Stimulated activated memory B cell treated with anti-CD40 and anti-IgM and Interleukin-4, amounts not matched to agents 10 μg/mL and 1 μg/mL and 100 μg/mL, for 72 hours (primary cell): ENCODE measurements at regions not wholly inside any gene's neighbourhood (a gene's known extent, or its start where the extent isn't known, plus 50 kb on each side); places are given as distances from the start of the nearest gene placed in this dataset.
"Not testable (repeated sequence)": the region's sequence is repeated elsewhere in the genome, so short reads cannot be mapped to it uniquely, and the experiment has no call there.

ENCODE experiments used
- ATAC-seq: fragments of 150-1000 bp; cut with Tn5 transposase; 2 replicates; pipeline ENCODE4 v1.10.0; 2021
- H3K27ac Mint-ChIP-seq: one replicate; pipeline ENCODE4 v1.8.0; 2022; ENCODE audit warnings: mild to moderate bottlenecking, mixed read lengths
- H3K27me3 Mint-ChIP-seq: one replicate; pipeline ENCODE4 v1.8.0; 2022; ENCODE audit warnings: mixed read lengths
- H3K36me3 Mint-ChIP-seq: one replicate; pipeline ENCODE4 v1.8.0; 2022; ENCODE audit warnings: mixed read lengths
- H3K4me1 Mint-ChIP-seq: one replicate; pipeline ENCODE4 v1.8.0; 2022; ENCODE audit warnings: mixed read lengths
- H3K4me3 Mint-ChIP-seq: one replicate; pipeline ENCODE4 v1.8.0; 2022; ENCODE audit warnings: mild to moderate bottlenecking, moderate library complexity, mixed read lengths
- H3K9me3 Mint-ChIP-seq: one replicate; pipeline ENCODE4 v1.8.0; 2022; ENCODE audit warnings: mixed read lengths

- no peak for ATAC-seq
- no peaks in the 10 kb centered on the region for H3K9me3 Mint-ChIP-seq
- H3K4me3 Mint-ChIP-seq: no peak overlapping the region
- no peaks in the 10 kb centered on the region for H3K36me3 Mint-ChIP-seq
- no peak overlapping the region for H3K27ac Mint-ChIP-seq
- no peaks in the 10 kb centered on the region for H3K4me1 Mint-ChIP-seq
- no peaks in the 10 kb centered on the region for H3K27me3 Mint-ChIP-seq
These were observed 1157.6 kb upstream of the ADGRL4 start for GRCh38 chr1:80164150-80164549.

- Mint-ChIP-seq H3K27me3 (no peaks in the 10 kb centered on the region), H3K4me3 (no peak overlapping the region)
- no peak for ATAC-seq
These were observed 1157.2 kb upstream of the ADGRL4 start for GRCh38 chr1:80163686-80164085.

GRCh38 chr1:80158771-80159170 lies 1152.2 kb upstream of the ADGRL4 start:
- Mint-ChIP-seq H3K36me3 (no peaks in the 10 kb centered on the region), H3K9me3 (no peaks in the 10 kb centered on the region), H3K27ac (no peak overlapping the region), H3K27me3 (no peaks in the 10 kb centered on the region), H3K4me1 (no peaks in the 10 kb centered on the region), H3K4me3 (no peak overlapping the region)
- no peak for ATAC-seq

More at GRCh38 chr1:80163686-80164085, 1157.2 kb upstream of the ADGRL4 start:
- no peaks in the 10 kb centered on the region for H3K36me3 Mint-ChIP-seq
- no peak overlapping the region for H3K27ac Mint-ChIP-seq
- H3K4me1 Mint-ChIP-seq: no peaks in the 10 kb centered on the region
- H3K9me3 Mint-ChIP-seq: no peaks in the 10 kb centered on the region

GRCh38 chr1:80158266-80158665 lies 1151.7 kb upstream of the ADGRL4 start:
- Mint-ChIP-seq H3K4me1 (no peaks in the 10 kb centered on the region), H3K27ac (no peak overlapping the region), H3K36me3 (no peaks in the 10 kb centered on the region), H3K4me3 (no peak overlapping the region), H3K9me3 (no peaks in the 10 kb centered on the region), H3K27me3 (no peaks in the 10 kb centered on the region)
- ATAC-seq: no peak

GRCh38 chr1:80155371-80155770 lies 1148.8 kb upstream of the ADGRL4 start:
- Mint-ChIP-seq H3K4me3 (no peak overlapping the region), H3K27ac (no peak overlapping the region), H3K9me3 (peaks cover 3% of the 10 kb centered on the region), H3K27me3 (no peaks in the 10 kb centered on the region), H3K36me3 (no peaks in the 10 kb centered on the region), H3K4me1 (no peaks in the 10 kb centered on the region)
- no peak for ATAC-seq

- no peaks in the 10 kb centered on the region for H3K36me3 Mint-ChIP-seq
- no peak for ATAC-seq
- no peak overlapping the region for H3K27ac Mint-ChIP-seq
- H3K4me1 Mint-ChIP-seq: no peaks in the 10 kb centered on the region
- H3K9me3 Mint-ChIP-seq: peaks cover 3% of the 10 kb centered on the region
- H3K27me3 Mint-ChIP-seq: no peaks in the 10 kb centered on the region
- no peak overlapping the region for H3K4me3 Mint-ChIP-seq
These were observed 1147.6 kb upstream of the ADGRL4 start for GRCh38 chr1:80154176-80154575.

- no peak for ATAC-seq
- no peaks in the 10 kb centered on the region for H3K27me3 Mint-ChIP-seq
These were observed 1147.2 kb upstream of the ADGRL4 start for GRCh38 chr1:80153762-80154161.

GRCh38 chr1:80143361-80143760 lies 1136.8 kb upstream of the ADGRL4 start:
- no peaks in the 10 kb centered on the region for H3K4me1 Mint-ChIP-seq
- ATAC-seq: no peak
- H3K4me3 Mint-ChIP-seq: no peak overlapping the region
- H3K36me3 Mint-ChIP-seq: no peaks in the 10 kb centered on the region
- H3K27me3 Mint-ChIP-seq: no peaks in the 10 kb centered on the region
- H3K27ac Mint-ChIP-seq: no peak overlapping the region
- peaks cover 19% of the 10 kb centered on the region for H3K9me3 Mint-ChIP-seq

More at GRCh38 chr1:80153762-80154161, 1147.2 kb upstream of the ADGRL4 start:
- Mint-ChIP-seq H3K4me3 (no peak overlapping the region), H3K4me1 (no peaks in the 10 kb centered on the region), H3K36me3 (no peaks in the 10 kb centered on the region), H3K27ac (no peak overlapping the region), H3K9me3 (peaks cover 3% of the 10 kb centered on the region)

GRCh38 chr1:80137946-80138602 lies 1131.5 kb upstream of the ADGRL4 start:
- not testable (repeated sequence) for H3K36me3 Mint-ChIP-seq, ATAC-seq, H3K4me1 Mint-ChIP-seq, H3K4me3 Mint-ChIP-seq, H3K27ac Mint-ChIP-seq, H3K9me3 Mint-ChIP-seq, H3K27me3 Mint-ChIP-seq

GRCh38 chr1:80113168-80114038 lies 1106.9 kb upstream of the ADGRL4 start:
- Mint-ChIP-seq H3K4me1 (no peaks in the 10 kb centered on the region), H3K27ac (no peak overlapping the region), H3K9me3 (peaks cover 15% of the 10 kb centered on the region), H3K36me3 (no peaks in the 10 kb centered on the region), H3K4me3 (no peak overlapping the region), H3K27me3 (no peaks in the 10 kb centered on the region)
- no peak for ATAC-seq

- Mint-ChIP-seq H3K9me3 (peaks cover 15% of the 10 kb centered on the region), H3K36me3 (no peaks in the 10 kb centered on the region), H3K4me1 (no peaks in the 10 kb centered on the region), H3K4me3 (no peak overlapping the region), H3K27ac (no peak overlapping the region), H3K27me3 (no peaks in the 10 kb centered on the region)
- no peak for ATAC-seq
These were observed 1094.6 kb upstream of the ADGRL4 start for GRCh38 chr1:80101159-80101558.

- Mint-ChIP-seq H3K36me3 (no peaks in the 10 kb centered on the region), H3K27ac (no peak overlapping the region), H3K27me3 (no peaks in the 10 kb centered on the region), H3K4me3 (no peak overlapping the region), H3K9me3 (peaks cover 19% of the 10 kb centered on the region), H3K4me1 (no peaks in the 10 kb centered on the region)
- no peak for ATAC-seq
These were observed 1093.2 kb upstream of the ADGRL4 start for GRCh38 chr1:80099713-80100112.

- no peak for ATAC-seq
- Mint-ChIP-seq H3K4me3 (no peak overlapping the region), H3K36me3 (no peaks in the 10 kb centered on the region), H3K27ac (no peak overlapping the region), H3K4me1 (no peaks in the 10 kb centered on the region), H3K27me3 (no peaks in the 10 kb centered on the region), H3K9me3 (no peaks in the 10 kb centered on the region)
These were observed 1078.5 kb upstream of the ADGRL4 start for GRCh38 chr1:80085067-80085466.

GRCh38 chr1:80083892-80084291 lies 1077.4 kb upstream of the ADGRL4 start:
- no peak overlapping the region for H3K4me3 Mint-ChIP-seq
- no peaks in the 10 kb centered on the region for H3K4me1 Mint-ChIP-seq
- no peaks in the 10 kb centered on the region for H3K27me3 Mint-ChIP-seq
- H3K9me3 Mint-ChIP-seq: no peaks in the 10 kb centered on the region
- H3K27ac Mint-ChIP-seq: no peak overlapping the region
- no peak for ATAC-seq
- no peaks in the 10 kb centered on the region for H3K36me3 Mint-ChIP-seq

- Mint-ChIP-seq H3K9me3 (peaks cover 3% of the 10 kb centered on the region), H3K4me3 (no peak overlapping the region), H3K27me3 (no peaks in the 10 kb centered on the region), H3K36me3 (no peaks in the 10 kb centered on the region), H3K27ac (no peak overlapping the region), H3K4me1 (no peaks in the 10 kb centered on the region)
- ATAC-seq: no peak
These were observed 1069.9 kb upstream of the ADGRL4 start for GRCh38 chr1:80076469-80076868.

- no peak overlapping the region for H3K27ac Mint-ChIP-seq
- no peak overlapping the region for H3K4me3 Mint-ChIP-seq
- no peaks in the 10 kb centered on the region for H3K27me3 Mint-ChIP-seq
- H3K36me3 Mint-ChIP-seq: no peaks in the 10 kb centered on the region
- H3K4me1 Mint-ChIP-seq: no peaks in the 10 kb centered on the region
- ATAC-seq: no peak
- H3K9me3 Mint-ChIP-seq: peaks cover 3% of the 10 kb centered on the region
These were observed 1068.8 kb upstream of the ADGRL4 start for GRCh38 chr1:80075351-80075750.
